PC-3 (cell line): ENCODE measurements at regions not wholly inside any gene's neighbourhood (a gene's known extent, or its start where the extent isn't known, plus 50 kb on each side); places are given as distances from the start of the nearest gene placed in this dataset.

Source experiments
- ATAC-seq: fragments of 200-7000 bp; cut with Tn5 transposase; 2 replicates; pipeline ENCODE4 v1.9.1; 2020; ENCODE audit warnings: mild to moderate bottlenecking, moderate library complexity
- BruUV-seq: library from RNA; stranded (reverse); fragments of 400-500 nt; replicated peaks from 2 replicates; lab custom pipeline; 2021; lab: Mats Ljungman, UMichigan
- CTCF ChIA-PET: fragments of 300-600 bp; sonication (Branson Sonifier 250); formaldehyde crosslinking; loops from one replicate; lab custom pipeline; 2022; ENCODE audit warnings: antibody characterized with exemption; lab: Charles Lee
- POLR2A ChIA-PET: fragments of 300-600 bp; sonication (Branson Sonifier 250); formaldehyde crosslinking; loops from one replicate; lab custom pipeline; 2022; ENCODE audit warnings: antibody characterized with exemption; ENCODE audit not compliant: unreplicated experiment; lab: Charles Lee
- DNase-seq: peaks from one replicate; pipeline ENCODE4 v3.0.0-alpha.2; 2015
- H2AFZ ChIP-seq: fragments of 300-600 bp; sonication (generic); 2 replicates; pipeline ENCODE4 v1.6.0; 2016; ENCODE audit warnings: antibody characterized with exemption, low read length
- H3F3A ChIP-seq: fragments of 300-600 bp; sonication (generic); one replicate; pipeline ENCODE4 v1.6.0; 2017; ENCODE audit warnings: antibody characterized with exemption, low read length, control low read depth, mild to moderate bottlenecking; ENCODE audit not compliant: unreplicated experiment
- H3K27ac ChIP-seq: fragments of 300-600 bp; sonication (generic); 2 replicates; pipeline ENCODE4 v1.5.1; 2016; ENCODE audit warnings: mild to moderate bottlenecking, low read length
- H3K27me3 ChIP-seq: fragments of 300-600 bp; sonication (generic); 2 replicates; pipeline ENCODE4 v1.6.1; 2016; ENCODE audit warnings: low read length, mixed read lengths
- H3K36me3 ChIP-seq: fragments of 300-600 bp; sonication (generic); 2 replicates; pipeline ENCODE4 v1.6.1; 2016; ENCODE audit warnings: low read depth, mixed run types, low read length, mixed read lengths
- H3K4me1 ChIP-seq: fragments of 300-600 bp; sonication (generic); 2 replicates; pipeline ENCODE4 v1.5.1; 2016; ENCODE audit warnings: low read length; ENCODE audit not compliant: insufficient read depth
- H3K4me2 ChIP-seq: fragments of 300-600 bp; sonication (generic); 2 replicates; pipeline ENCODE4 v1.6.0; 2016; ENCODE audit warnings: low read length
- H3K4me3 ChIP-seq: fragments of 300-600 bp; sonication (generic); 2 replicates; pipeline ENCODE4 v1.5.1; 2016; ENCODE audit warnings: mild to moderate bottlenecking, low read length, mixed read lengths
- H3K79me2 ChIP-seq: fragments of 300-600 bp; sonication (generic); 2 replicates; pipeline ENCODE4 v1.6.1; 2017; ENCODE audit warnings: low read length, mixed read lengths
- H3K9ac ChIP-seq: fragments of 300-600 bp; sonication (generic); 2 replicates; pipeline ENCODE4 v1.6.0; 2016; ENCODE audit warnings: mild to moderate bottlenecking, low read length
- H3K9me2 ChIP-seq: fragments of 300-600 bp; sonication (generic); replicated peaks from 2 replicates; pipeline ENCODE4 v1.6.1; 2016; ENCODE audit warnings: mixed run types, low read length, mixed read lengths
- H3K9me3 ChIP-seq: fragments of 300-600 bp; sonication (generic); 2 replicates; pipeline ENCODE4 v1.6.1; 2016; ENCODE audit warnings: low read length, mixed read lengths
- H4K20me1 ChIP-seq: fragments of 300-600 bp; sonication (generic); 2 replicates; pipeline ENCODE4 v1.6.1; 2016; ENCODE audit warnings: low read length, mixed read lengths
- EZH2 ChIP-seq: fragments of 300-600 bp; sonication (generic); IDR thresholded peaks from one replicate; pipeline ENCODE4 v1.6.1; 2017; ENCODE audit warnings: antibody characterized with exemption, mild to moderate bottlenecking, low read length; ENCODE audit not compliant: unreplicated experiment
- EZH2phosphoT487 ChIP-seq: fragments of 300-600 bp; sonication (generic); IDR thresholded peaks from 2 replicates; pipeline ENCODE4 v1.6.1; 2018; ENCODE audit warnings: mild to moderate bottlenecking, antibody characterized with exemption, low read length, borderline replicate concordance
- intact Hi-C: fragments of 100-400 bp; cut with micrococcal nuclease; formaldehyde crosslinking; loops from 2 replicates; pipeline ENCODE4 v1.9.0; 2023
- TF ChIP-seq, protein P1 (sequence below): fragments of 300-600 bp; sonication (generic); conservative IDR thresholded peaks from 2 replicates; pipeline ENCODE4 v1.5.1; 2017; ENCODE audit warnings: antibody characterized with exemption, low read depth, mild to moderate bottlenecking, low read length

DNA sequence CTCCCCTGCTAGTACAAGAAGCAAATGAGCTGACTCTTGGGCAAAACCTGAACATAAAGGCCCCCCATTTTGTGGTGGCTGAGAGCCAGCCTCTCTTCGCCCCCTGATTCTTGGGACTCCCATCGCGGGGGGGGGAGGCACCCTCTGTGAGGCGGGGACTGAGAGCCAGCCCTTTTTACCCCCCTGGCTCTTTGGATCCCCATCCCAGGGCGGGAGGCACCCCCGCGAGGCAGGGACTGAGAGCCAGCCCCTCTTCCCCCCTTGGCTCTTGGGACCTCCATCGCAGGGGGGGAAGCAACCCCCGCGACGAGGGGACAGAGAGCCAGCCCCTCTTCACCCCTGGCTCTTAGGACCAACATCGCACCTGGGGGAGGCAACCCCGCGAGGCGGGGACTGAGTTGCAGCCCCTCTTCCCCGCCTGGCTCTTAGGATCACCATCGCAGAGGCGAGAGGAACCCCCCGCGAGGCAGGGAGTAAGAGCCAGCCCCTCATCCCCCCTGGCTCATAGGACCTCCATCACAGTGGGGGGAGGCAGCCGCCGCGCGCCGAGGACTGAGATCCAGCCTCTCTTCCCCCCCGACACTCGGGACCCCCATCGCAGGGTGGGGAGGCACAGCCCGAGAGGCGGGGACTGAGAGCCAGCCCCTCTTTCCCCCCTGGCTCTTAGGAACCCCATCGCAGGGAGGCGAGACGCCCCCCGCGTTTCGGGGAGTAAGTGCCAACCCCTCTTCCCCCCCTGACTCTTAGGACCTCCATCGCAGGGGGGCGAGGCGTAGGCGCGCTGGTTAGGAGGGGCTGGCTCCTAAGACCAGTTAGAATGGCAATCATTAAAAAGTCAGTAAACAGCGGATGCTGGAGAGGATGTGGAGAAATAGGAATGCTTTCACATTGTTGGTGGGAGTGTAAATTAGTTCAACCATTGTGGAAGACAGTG, 2428.4 kb upstream of the PCDH20 start:
- Histone ChIP-seq H3K27me3 (no peaks in the 10 kb centered on the region), H3K4me1 (no peaks in the 10 kb centered on the region), H2AFZ (no peak overlapping the region), H3K9me3 (no peaks in the 10 kb centered on the region), H4K20me1 (no peaks in the 10 kb centered on the region), H3K79me2 (no peaks in the 10 kb centered on the region), H3K4me2 (no peak overlapping the region), H3K9me2 (no peaks in the 10 kb centered on the region), H3K36me3 (no peaks in the 10 kb centered on the region), H3K9ac (no peak overlapping the region), H3F3A (no peaks in the 10 kb centered on the region), H3K27ac (no peak overlapping the region), H3K4me3 (no peak overlapping the region)
- ATAC-seq (no peak), DNase-seq (no peak)
- BruUV-seq: no TSS peak
- TF ChIP-seq EZH2phosphoT487 (no peak), EZH2 (no peak)
- TF ChIP-seq, protein P1, sequence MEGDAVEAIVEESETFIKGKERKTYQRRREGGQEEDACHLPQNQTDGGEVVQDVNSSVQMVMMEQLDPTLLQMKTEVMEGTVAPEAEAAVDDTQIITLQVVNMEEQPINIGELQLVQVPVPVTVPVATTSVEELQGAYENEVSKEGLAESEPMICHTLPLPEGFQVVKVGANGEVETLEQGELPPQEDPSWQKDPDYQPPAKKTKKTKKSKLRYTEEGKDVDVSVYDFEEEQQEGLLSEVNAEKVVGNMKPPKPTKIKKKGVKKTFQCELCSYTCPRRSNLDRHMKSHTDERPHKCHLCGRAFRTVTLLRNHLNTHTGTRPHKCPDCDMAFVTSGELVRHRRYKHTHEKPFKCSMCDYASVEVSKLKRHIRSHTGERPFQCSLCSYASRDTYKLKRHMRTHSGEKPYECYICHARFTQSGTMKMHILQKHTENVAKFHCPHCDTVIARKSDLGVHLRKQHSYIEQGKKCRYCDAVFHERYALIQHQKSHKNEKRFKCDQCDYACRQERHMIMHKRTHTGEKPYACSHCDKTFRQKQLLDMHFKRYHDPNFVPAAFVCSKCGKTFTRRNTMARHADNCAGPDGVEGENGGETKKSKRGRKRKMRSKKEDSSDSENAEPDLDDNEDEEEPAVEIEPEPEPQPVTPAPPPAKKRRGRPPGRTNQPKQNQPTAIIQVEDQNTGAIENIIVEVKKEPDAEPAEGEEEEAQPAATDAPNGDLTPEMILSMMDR: no peak
- intact Hi-C loops: no loop called here
- ChIA-PET POLR2A (no interaction called here), CTCF (no interaction called here)

DNA sequence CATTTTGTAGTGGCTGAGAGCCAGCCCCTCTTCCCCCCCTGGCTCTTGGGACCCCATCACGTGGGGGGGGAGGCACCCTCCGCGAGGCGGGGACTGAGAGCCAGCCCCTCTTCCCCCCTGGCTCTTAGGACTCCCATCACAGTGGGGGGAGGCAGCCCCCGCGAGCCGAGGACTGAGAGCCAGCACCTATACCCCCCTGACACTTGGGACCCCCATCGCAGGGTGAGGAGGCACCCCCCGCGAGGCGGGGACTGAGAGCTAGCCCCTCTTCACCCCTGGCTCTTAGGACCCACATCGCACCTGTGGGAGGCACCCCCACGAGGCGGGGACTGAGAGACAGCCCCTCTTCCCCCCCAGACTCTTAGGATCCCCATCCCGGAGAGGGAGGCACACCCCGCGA, 2426.5 kb upstream of the PCDH20 start:
- ChIA-PET POLR2A (no interaction called here), CTCF (no interaction called here)
- H2AFZ ChIP-seq: no peak overlapping the region
- no peaks in the 10 kb centered on the region for H3F3A ChIP-seq
- no peaks in the 10 kb centered on the region for H3K36me3 ChIP-seq
- H3K9me2 ChIP-seq: no peaks in the 10 kb centered on the region
- H3K9me3 ChIP-seq: no peaks in the 10 kb centered on the region
- ATAC-seq: no peak
- H3K9ac ChIP-seq: no peak overlapping the region
- no peak overlapping the region for H3K27ac ChIP-seq
- no TSS peak for BruUV-seq
- H3K27me3 ChIP-seq: no peaks in the 10 kb centered on the region
- no peak for DNase-seq
- intact Hi-C loops: no loop called here
- no peaks in the 10 kb centered on the region for H4K20me1 ChIP-seq
- H3K4me2 ChIP-seq: no peak overlapping the region
- TF ChIP-seq EZH2phosphoT487 (no peak), EZH2 (no peak)
- TF ChIP-seq, protein P1: no peak
- H3K79me2 ChIP-seq: no peaks in the 10 kb centered on the region
- no peaks in the 10 kb centered on the region for H3K4me1 ChIP-seq
- H3K4me3 ChIP-seq: no peak overlapping the region
